ENCODE measurements at regions not wholly inside any gene's neighbourhood (a gene's known extent, or its start where the extent isn't known, plus 50 kb on each side); places are given as distances from the start of the nearest gene placed in this dataset.

GRCh38 chr12:46503637-46504175, 131.1 kb upstream of the SLC38A2 start:
- H3K9me3 Mint-ChIP-seq (ENCODE audit: unreplicated experiment): peaks cover 42% of the 10 kb centered on the region
- DNase-seq (ENCODE audit: extremely low spot score, unreplicated experiment): no peak
- no peaks in the 10 kb centered on the region for H3K27me3 Mint-ChIP-seq (ENCODE audit: unreplicated experiment)
- no peak for TF ChIP-seq CTCF (IDR thresholded peaks at IDR 0.05)
- no peak overlapping the region for H3K27ac Mint-ChIP-seq (ENCODE audit: unreplicated experiment)
- H3K4me1 Mint-ChIP-seq (ENCODE audit: unreplicated experiment): peaks cover 17% of the 10 kb centered on the region
- peaks cover 32% of the 10 kb centered on the region for H3K36me3 Mint-ChIP-seq (ENCODE audit: unreplicated experiment)
- no peak overlapping the region for H3K4me3 Mint-ChIP-seq (ENCODE audit: unreplicated experiment)

DNA sequence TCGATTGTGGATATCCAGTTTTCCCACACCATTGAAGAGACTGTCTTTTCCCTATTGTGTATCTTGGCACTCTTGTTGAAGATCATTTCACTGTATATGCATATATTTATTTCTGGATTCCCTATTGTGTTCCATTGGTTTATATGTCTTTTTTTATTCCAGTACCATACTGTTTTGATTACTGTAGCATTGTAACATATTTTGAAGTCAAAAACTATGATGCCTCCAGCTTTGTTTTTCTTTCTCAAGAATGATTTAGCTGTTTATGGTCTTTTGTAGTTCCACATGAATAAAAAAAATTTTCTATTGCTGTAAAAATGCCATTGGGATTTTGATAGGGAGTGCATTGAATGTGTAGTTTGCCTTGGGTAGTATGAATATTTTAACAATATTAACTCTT, 128.1 kb upstream of the SLC38A2 start:
- Mint-ChIP-seq H3K27ac (ENCODE audit: unreplicated experiment) (no peak overlapping the region), H3K27me3 (ENCODE audit: unreplicated experiment) (no peaks in the 10 kb centered on the region), H3K9me3 (ENCODE audit: unreplicated experiment) (peaks cover 32% of the 10 kb centered on the region)

GRCh38 chr12:46499901-46500300, 127.3 kb upstream of the SLC38A2 start:
- peaks cover 16% of the 10 kb centered on the region for H3K36me3 Mint-ChIP-seq (ENCODE audit: unreplicated experiment)
- no peaks in the 10 kb centered on the region for H3K27me3 Mint-ChIP-seq (ENCODE audit: unreplicated experiment)
- no peak overlapping the region for H3K27ac Mint-ChIP-seq (ENCODE audit: unreplicated experiment)
- no peak for TF ChIP-seq CTCF (IDR thresholded peaks at IDR 0.05)
- DNase-seq (ENCODE audit: extremely low spot score, unreplicated experiment): no peak
- peaks cover 13% of the 10 kb centered on the region for H3K4me1 Mint-ChIP-seq (ENCODE audit: unreplicated experiment)
- H3K9me3 Mint-ChIP-seq (ENCODE audit: unreplicated experiment): peaks cover 28% of the 10 kb centered on the region
- H3K4me3 Mint-ChIP-seq (ENCODE audit: unreplicated experiment): no peak overlapping the region

More for the DNA sequence above, 128.1 kb upstream of the SLC38A2 start:
- Mint-ChIP-seq H3K36me3 (ENCODE audit: unreplicated experiment) (peaks cover 19% of the 10 kb centered on the region), H3K4me1 (ENCODE audit: unreplicated experiment) (peaks cover 11% of the 10 kb centered on the region), H3K4me3 (ENCODE audit: unreplicated experiment) (no peak overlapping the region)
- no peak for DNase-seq (ENCODE audit: extremely low spot score, unreplicated experiment)
- no peak for TF ChIP-seq CTCF (IDR thresholded peaks at IDR 0.05)

- Mint-ChIP-seq H3K27ac (ENCODE audit: unreplicated experiment) (peak overlapping the region; percentile 24), H3K4me3 (ENCODE audit: unreplicated experiment) (no peak overlapping the region), H3K4me1 (ENCODE audit: unreplicated experiment) (peaks cover 18% of the 10 kb centered on the region), H3K9me3 (ENCODE audit: unreplicated experiment) (peaks cover 28% of the 10 kb centered on the region), H3K27me3 (ENCODE audit: unreplicated experiment) (no peaks in the 10 kb centered on the region), H3K36me3 (ENCODE audit: unreplicated experiment) (peaks cover 16% of the 10 kb centered on the region)
- no peak for TF ChIP-seq CTCF (IDR thresholded peaks at IDR 0.05)
- DNase-seq (ENCODE audit: extremely low spot score, unreplicated experiment): no peak
Observed at GRCh38 chr12:46499226-46499625, 126.7 kb upstream of the SLC38A2 start.

GRCh38 chr12:46497739-46498138, 125.2 kb upstream of the SLC38A2 start:
- Mint-ChIP-seq H3K4me1 (ENCODE audit: unreplicated experiment) (peaks cover 32% of the 10 kb centered on the region), H3K9me3 (ENCODE audit: unreplicated experiment) (peaks cover 18% of the 10 kb centered on the region)
- TF ChIP-seq CTCF (IDR thresholded peaks at IDR 0.05): no peak

More at GRCh38 chr12:46497739-46498138, 125.2 kb upstream of the SLC38A2 start:
- DNase-seq (ENCODE audit: extremely low spot score, unreplicated experiment): no peak
- Mint-ChIP-seq H3K36me3 (ENCODE audit: unreplicated experiment) (peaks cover 13% of the 10 kb centered on the region), H3K4me3 (ENCODE audit: unreplicated experiment) (no peak overlapping the region), H3K27me3 (ENCODE audit: unreplicated experiment) (no peaks in the 10 kb centered on the region), H3K27ac (ENCODE audit: unreplicated experiment) (no peak overlapping the region)
